ENCODE measurements at regions not wholly inside any gene's neighbourhood (a gene's known extent, or its start where the extent isn't known, plus 50 kb on each side); places are given as distances from the start of the nearest gene placed in this dataset. TPM values are rescaled to one million over a fixed set of nuclear protein-coding genes. Genes with fewer than 3 reads are reported as not detected.

Small RNAs in the stretch of these regions (small RNA-seq; reads per million reads assigned to genes)
- gene AC244157.1 (ENCODE audit: insufficient read length, low read depth, low replicate concordance) (not detected), gene AC245028.1 (ENCODE audit: insufficient read length, low read depth, low replicate concordance) (not detected), gene AC245028.2 (ENCODE audit: insufficient read length, low read depth, low replicate concordance) (not detected), gene AC245028.3 (ENCODE audit: insufficient read length, low read depth, low replicate concordance) (not detected), gene IGLV3-13 (ENCODE audit: insufficient read length, low read depth, low replicate concordance) (not detected), gene IGLV3-15 (ENCODE audit: insufficient read length, low read depth, low replicate concordance) (not detected), gene IGLV3-17 (ENCODE audit: insufficient read length, low read depth, low replicate concordance) (not detected), gene IGLVI-20 (ENCODE audit: insufficient read length, low read depth, low replicate concordance) (not detected), gene IGLVVI-22-1 (ENCODE audit: insufficient read length, low read depth, low replicate concordance) (not detected)
